ENCODE measurements at regions not wholly inside any gene's neighbourhood (a gene's known extent, or its start where the extent isn't known, plus 50 kb on each side); places are given as distances from the start of the nearest gene placed in this dataset.

GRCh38 chr1:213324859-213325258 is 273.8 kb downstream of the RPS6KC1 start:
- no peaks in the 10 kb centered on the region for H3K9me3 Mint-ChIP-seq
- no peak overlapping the region for H3K4me3 Mint-ChIP-seq
- no peak overlapping the region for H3K27ac Mint-ChIP-seq
- ChIA-PET POLR2A (no interaction called here), CTCF (no interaction called here)
- H3K4me1 Mint-ChIP-seq: no peaks in the 10 kb centered on the region
- no peaks in the 10 kb centered on the region for H3K27me3 Mint-ChIP-seq
- DNase-seq: no peak
- no peaks in the 10 kb centered on the region for H3K36me3 Mint-ChIP-seq (ENCODE audit: low read depth)

DNA sequence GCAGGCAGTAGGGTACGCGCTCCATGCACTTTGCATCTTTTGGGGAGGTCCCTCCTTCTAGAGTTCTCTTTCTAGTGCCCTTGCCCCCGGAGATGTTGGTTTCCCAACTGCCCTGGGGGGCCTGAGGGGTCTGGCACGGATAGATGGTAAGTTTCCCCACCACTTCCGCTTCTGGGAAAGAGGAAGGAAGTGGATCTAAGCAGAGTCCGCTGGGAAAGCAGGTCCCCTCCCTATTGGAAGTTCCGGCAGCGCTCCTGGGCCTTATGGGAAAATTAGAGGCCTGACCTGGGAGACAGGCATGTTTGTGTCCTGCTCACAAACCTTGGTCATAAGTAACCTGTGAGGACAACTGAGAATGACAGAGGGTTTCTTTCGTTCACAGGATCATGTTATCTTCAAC is 274.4 kb downstream of the RPS6KC1 start:
- Mint-ChIP-seq H3K4me3 (no peak overlapping the region), H3K4me1 (no peaks in the 10 kb centered on the region)
- CTCF ChIA-PET: no interaction called here

DNA sequence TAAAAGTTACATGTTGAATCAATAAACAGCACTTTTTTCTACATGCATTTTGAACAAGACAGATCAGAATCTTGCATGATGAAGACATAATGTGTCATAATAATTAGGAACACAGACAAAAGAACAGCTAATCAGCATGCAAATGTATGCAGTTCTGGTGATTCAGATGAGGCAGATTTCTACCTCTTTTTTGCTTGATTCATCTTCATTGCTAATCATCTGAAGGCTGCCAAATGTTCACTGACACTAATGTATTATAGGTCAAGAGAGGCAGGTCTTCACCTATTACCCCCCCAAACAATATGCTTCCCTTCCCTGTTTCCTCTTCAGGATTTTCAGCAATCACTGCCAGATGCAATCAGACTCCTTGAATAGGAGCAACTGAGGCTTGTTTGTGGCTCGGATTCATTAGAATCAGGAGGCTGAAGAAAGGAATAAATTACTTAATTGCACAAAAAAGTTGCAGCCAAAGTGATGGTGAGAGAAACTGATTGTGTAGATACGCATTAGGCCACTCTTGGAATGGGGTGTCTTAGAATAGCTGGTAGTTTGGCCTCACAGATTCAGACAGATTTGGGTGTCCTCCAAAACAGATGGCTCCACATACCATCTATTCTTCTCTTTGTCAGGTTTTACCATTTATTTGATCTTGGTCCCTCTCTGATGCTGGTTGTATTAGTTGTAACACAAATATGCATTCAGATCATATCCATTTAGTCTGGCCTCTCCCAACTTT is 275.4 kb downstream of the RPS6KC1 start:
- Mint-ChIP-seq H3K4me3 (no peak overlapping the region), H3K36me3 (ENCODE audit: low read depth) (no peaks in the 10 kb centered on the region), H3K9me3 (no peaks in the 10 kb centered on the region), H3K27ac (no peak overlapping the region), H3K27me3 (no peaks in the 10 kb centered on the region), H3K4me1 (no peaks in the 10 kb centered on the region)
- ChIA-PET POLR2A (no interaction called here), CTCF (no interaction called here)
- DNase-seq: no peak

More for the DNA sequence above, 274.4 kb downstream of the RPS6KC1 start:
- H3K27me3 Mint-ChIP-seq: no peaks in the 10 kb centered on the region
- H3K9me3 Mint-ChIP-seq: no peaks in the 10 kb centered on the region
- no peaks in the 10 kb centered on the region for H3K36me3 Mint-ChIP-seq (ENCODE audit: low read depth)
- no peak overlapping the region for H3K27ac Mint-ChIP-seq
- POLR2A ChIA-PET: no interaction called here
- no peak for DNase-seq

- CTCF ChIA-PET: no interaction called here
- Mint-ChIP-seq H3K27me3 (no peaks in the 10 kb centered on the region), H3K4me3 (no peak overlapping the region), H3K9me3 (no peaks in the 10 kb centered on the region), H3K36me3 (ENCODE audit: low read depth) (no peaks in the 10 kb centered on the region), H3K4me1 (no peaks in the 10 kb centered on the region), H3K27ac (no peak overlapping the region)
- DNase-seq: no peak
- POLR2A ChIA-PET: no interaction called here
Measured at GRCh38 chr1:213327017-213327667, 276.1 kb downstream of the RPS6KC1 start.

GRCh38 chr1:213329406-213330008 is 278.5 kb downstream of the RPS6KC1 start:
- Mint-ChIP-seq H3K27me3 (no peaks in the 10 kb centered on the region), H3K36me3 (ENCODE audit: low read depth) (no peaks in the 10 kb centered on the region), H3K9me3 (no peaks in the 10 kb centered on the region), H3K4me1 (no peaks in the 10 kb centered on the region), H3K27ac (no peak overlapping the region), H3K4me3 (no peak overlapping the region)
- ChIA-PET POLR2A (no interaction called here), CTCF (no interaction called here)
- no peak for DNase-seq

- H3K9me3 Mint-ChIP-seq: no peaks in the 10 kb centered on the region
- DNase-seq: no peak
- H3K4me1 Mint-ChIP-seq: no peaks in the 10 kb centered on the region
- no peaks in the 10 kb centered on the region for H3K27me3 Mint-ChIP-seq
- H3K4me3 Mint-ChIP-seq: no peak overlapping the region
- H3K27ac Mint-ChIP-seq: no peak overlapping the region
- no peaks in the 10 kb centered on the region for H3K36me3 Mint-ChIP-seq (ENCODE audit: low read depth)
- CTCF ChIA-PET: no interaction called here
- POLR2A ChIA-PET: no interaction called here
Measured at GRCh38 chr1:213330281-213330680, 279.2 kb downstream of the RPS6KC1 start.

GRCh38 chr1:213331631-213332175 is 280.7 kb downstream of the RPS6KC1 start:
- no peak overlapping the region for H3K4me3 Mint-ChIP-seq
- H3K9me3 Mint-ChIP-seq: no peaks in the 10 kb centered on the region
- H3K36me3 Mint-ChIP-seq (ENCODE audit: low read depth): no peaks in the 10 kb centered on the region
- no peak overlapping the region for H3K27ac Mint-ChIP-seq
- H3K27me3 Mint-ChIP-seq: no peaks in the 10 kb centered on the region
- ChIA-PET CTCF (no interaction called here), POLR2A (no interaction called here)
- DNase-seq: no peak
- no peaks in the 10 kb centered on the region for H3K4me1 Mint-ChIP-seq

DNA sequence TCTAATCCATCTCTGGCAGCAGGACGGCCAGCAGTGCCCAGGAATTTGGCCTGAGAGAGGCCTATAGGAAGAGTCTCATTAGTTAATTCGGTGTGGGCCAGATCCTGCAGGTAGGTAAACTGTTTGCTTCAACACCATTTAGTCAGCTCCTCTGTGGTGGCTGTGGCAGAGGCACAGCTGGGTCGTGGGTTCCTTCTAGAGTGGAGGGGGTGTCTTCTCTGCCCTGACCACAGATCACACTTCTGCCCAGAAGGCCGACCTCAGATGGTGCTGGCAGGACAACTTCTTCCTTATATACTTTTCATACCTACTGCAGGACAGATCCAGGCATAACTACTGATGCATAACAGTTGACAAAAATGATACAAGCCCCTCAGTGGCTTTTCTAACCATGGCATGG is 281.4 kb downstream of the RPS6KC1 start:
- Mint-ChIP-seq H3K4me1 (no peaks in the 10 kb centered on the region), H3K4me3 (no peak overlapping the region), H3K9me3 (no peaks in the 10 kb centered on the region), H3K27me3 (no peaks in the 10 kb centered on the region), H3K36me3 (ENCODE audit: low read depth) (no peaks in the 10 kb centered on the region), H3K27ac (no peak overlapping the region)
- DNase-seq: no peak
- POLR2A ChIA-PET: no interaction called here
- CTCF ChIA-PET: no interaction called here

- Mint-ChIP-seq H3K4me1 (no peaks in the 10 kb centered on the region), H3K27ac (no peak overlapping the region), H3K36me3 (ENCODE audit: low read depth) (no peaks in the 10 kb centered on the region), H3K9me3 (no peaks in the 10 kb centered on the region), H3K27me3 (no peaks in the 10 kb centered on the region), H3K4me3 (no peak overlapping the region)
- POLR2A ChIA-PET: no interaction called here
- no peak for DNase-seq
- CTCF ChIA-PET: no interaction called here
Measured at GRCh38 chr1:213333121-213333520, 282.1 kb downstream of the RPS6KC1 start.

DNA sequence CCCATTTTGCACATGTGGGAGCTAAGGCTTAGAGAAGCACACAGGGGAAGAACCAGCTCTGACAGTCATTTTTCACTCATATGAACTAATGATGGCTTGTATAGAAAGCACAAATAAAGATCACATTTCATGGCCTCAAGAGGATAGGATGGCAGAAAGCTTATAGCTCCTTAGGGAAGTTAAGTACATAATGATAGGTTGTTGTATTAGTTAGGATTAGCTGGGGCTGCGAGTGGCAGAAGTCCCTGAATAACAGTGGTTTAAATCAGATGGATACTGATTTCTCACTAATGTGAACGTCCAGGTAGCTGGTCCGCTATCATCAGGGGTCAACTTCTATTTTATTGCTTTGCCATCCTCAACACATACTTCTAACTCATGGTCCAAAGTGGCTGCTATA is 284.0 kb downstream of the RPS6KC1 start:
- H3K27me3 Mint-ChIP-seq: no peaks in the 10 kb centered on the region
- no peak overlapping the region for H3K27ac Mint-ChIP-seq
- no peak for DNase-seq
- H3K36me3 Mint-ChIP-seq (ENCODE audit: low read depth): no peaks in the 10 kb centered on the region
- H3K9me3 Mint-ChIP-seq: no peaks in the 10 kb centered on the region
- ChIA-PET POLR2A (no interaction called here), CTCF (no interaction called here)
- no peaks in the 10 kb centered on the region for H3K4me1 Mint-ChIP-seq
- no peak overlapping the region for H3K4me3 Mint-ChIP-seq

- no peaks in the 10 kb centered on the region for H3K4me1 Mint-ChIP-seq
- H3K27ac Mint-ChIP-seq: no peak overlapping the region
- no peaks in the 10 kb centered on the region for H3K36me3 Mint-ChIP-seq (ENCODE audit: low read depth)
- CTCF ChIA-PET: no interaction called here
- no peak for DNase-seq
- peaks cover 3% of the 10 kb centered on the region for H3K27me3 Mint-ChIP-seq
- no peak overlapping the region for H3K4me3 Mint-ChIP-seq
- H3K9me3 Mint-ChIP-seq: no peaks in the 10 kb centered on the region
- POLR2A ChIA-PET: no interaction called here
Measured at GRCh38 chr1:213337025-213337678, 286.1 kb downstream of the RPS6KC1 start.

GRCh38 chr1:213340593-213340992 is 289.6 kb downstream of the RPS6KC1 start:
- DNase-seq: no peak
- no peak overlapping the region for H3K27ac Mint-ChIP-seq
- CTCF ChIA-PET: no interaction called here
- POLR2A ChIA-PET: no interaction called here
- no peak overlapping the region for H3K4me3 Mint-ChIP-seq
- no peaks in the 10 kb centered on the region for H3K4me1 Mint-ChIP-seq
- H3K9me3 Mint-ChIP-seq: no peaks in the 10 kb centered on the region
- no peaks in the 10 kb centered on the region for H3K36me3 Mint-ChIP-seq (ENCODE audit: low read depth)
- peaks cover 6% of the 10 kb centered on the region for H3K27me3 Mint-ChIP-seq

GRCh38 chr1:213345621-213346020 is 294.6 kb downstream of the RPS6KC1 start:
- CTCF ChIA-PET: no interaction called here
- Mint-ChIP-seq H3K4me3 (no peak overlapping the region), H3K4me1 (no peaks in the 10 kb centered on the region), H3K27me3 (peaks cover 8% of the 10 kb centered on the region), H3K36me3 (ENCODE audit: low read depth) (no peaks in the 10 kb centered on the region), H3K9me3 (no peaks in the 10 kb centered on the region), H3K27ac (no peak overlapping the region)
- no peak for DNase-seq
- POLR2A ChIA-PET: no interaction called here
